HG02610 (cell line): ENCODE measurements at regions not wholly inside any gene's neighbourhood (a gene's known extent, or its start where the extent isn't known, plus 50 kb on each side); places are given as distances from the start of the nearest gene placed in this dataset.

ENCODE experiments used
- ATAC-seq: cut with Tn5 transposase; IDR thresholded peaks from one replicate; pipeline ENCODE4 v1.9.1; 2021; ENCODE audit warnings: mild to moderate bottlenecking, moderate library complexity; ENCODE audit not compliant: unreplicated experiment

DNA sequence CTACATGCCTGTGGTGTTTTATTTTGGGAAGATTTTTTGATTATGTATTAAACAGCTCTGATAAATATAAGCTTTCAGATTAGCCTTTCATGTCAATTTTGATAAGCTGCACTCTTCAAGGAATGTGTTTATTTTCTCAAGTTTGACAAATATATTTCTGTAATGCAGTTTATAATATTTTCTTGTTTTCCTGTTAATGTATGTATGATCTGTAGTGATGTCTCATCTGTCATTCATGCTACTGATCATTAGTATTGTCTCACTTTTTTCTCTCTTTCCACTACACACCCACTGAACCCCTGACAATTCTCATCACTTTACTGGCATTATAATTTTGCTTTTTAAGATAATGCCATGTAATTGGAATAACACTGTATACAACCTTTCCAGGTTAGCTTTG, 100.9 kb downstream of the TMEM18 start:
- ATAC-seq = no peak

DNA sequence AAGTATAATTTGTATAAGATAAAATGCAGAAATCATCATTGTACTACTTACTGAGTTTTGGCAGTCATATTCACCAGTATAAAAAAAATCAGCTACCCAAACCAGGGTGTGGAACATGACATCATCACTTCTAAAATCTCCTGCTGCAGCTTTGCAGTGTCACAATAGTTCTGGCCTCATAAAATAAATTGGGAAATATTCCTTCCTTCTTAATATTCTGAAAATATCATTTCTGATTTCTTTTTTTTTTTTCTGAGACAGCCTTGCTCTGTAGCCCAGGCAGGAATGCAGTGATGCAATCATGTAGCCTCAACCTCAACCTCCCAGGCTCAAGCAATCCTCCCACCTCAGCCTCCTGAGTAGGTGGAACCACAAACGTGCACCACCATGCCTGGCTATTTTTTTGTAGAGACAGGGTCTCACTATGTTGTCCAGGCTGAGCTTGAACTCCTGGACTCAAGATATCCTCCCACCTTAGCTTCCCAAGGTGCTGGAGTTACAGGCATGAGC, 101.4 kb downstream of the TMEM18 start:
- no peak for ATAC-seq

DNA sequence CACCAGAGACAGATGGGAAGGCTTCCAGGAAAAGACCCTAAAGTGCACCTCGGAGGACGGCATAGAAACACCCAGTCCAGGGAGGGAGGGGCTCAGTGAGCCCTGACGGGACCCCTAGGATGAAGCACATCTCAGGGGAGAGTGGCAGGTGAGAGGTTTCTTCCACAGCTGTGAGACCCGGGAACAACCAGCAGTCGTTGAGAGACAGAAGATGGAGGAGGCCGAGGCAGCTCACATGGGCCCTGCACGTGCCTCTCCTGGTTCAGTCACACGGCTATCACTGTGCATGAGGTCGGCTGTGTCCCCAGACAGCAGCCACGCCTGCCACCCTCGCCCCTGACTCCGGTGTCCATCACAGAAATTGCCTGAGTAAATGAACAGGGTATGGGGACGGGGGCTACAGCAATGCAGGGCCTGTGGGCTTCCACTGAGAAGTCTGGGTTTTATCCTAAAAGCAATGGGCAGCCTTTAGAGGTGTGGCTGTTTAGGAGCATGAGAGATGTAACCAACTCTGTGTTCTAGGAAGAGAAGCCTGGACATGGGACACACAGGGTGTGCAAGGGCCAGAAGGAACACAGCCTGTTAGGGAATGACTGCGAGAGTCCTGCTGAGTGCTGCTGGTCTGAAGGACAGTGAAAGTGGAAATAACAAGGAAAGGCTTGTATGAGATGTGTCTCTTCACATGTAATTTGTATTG, 102.0 kb downstream of the TMEM18 start:
- ATAC-seq = no peak

DNA sequence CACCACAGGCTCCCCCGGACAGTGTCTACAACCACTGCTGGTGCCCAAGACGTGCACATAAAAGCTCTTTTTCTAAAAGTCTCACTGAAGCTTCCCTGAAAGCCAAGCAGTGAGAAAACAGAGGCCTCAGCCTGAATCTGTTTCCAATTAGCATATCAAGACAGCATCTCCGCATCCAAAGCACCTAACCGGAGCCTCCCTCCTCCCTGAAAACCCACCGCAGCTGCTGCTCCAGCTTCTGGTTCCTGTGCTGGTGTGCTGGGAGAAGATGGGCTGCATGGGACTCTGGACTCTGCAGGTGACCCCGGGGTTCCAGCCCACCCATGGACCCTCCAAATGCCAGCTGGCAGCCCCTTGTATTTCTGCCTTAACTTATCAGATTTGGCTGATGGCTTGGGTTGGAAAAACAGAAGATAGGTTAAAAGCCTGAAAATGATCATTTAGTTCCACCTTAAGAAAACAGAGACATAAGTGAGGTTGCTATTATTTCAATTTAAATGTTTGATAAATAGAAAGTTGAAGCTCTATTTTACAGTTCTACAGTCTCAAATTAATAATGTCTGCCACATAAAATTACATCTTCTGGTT, 103.3 kb downstream of the TMEM18 start:
- ATAC-seq = no peak

DNA sequence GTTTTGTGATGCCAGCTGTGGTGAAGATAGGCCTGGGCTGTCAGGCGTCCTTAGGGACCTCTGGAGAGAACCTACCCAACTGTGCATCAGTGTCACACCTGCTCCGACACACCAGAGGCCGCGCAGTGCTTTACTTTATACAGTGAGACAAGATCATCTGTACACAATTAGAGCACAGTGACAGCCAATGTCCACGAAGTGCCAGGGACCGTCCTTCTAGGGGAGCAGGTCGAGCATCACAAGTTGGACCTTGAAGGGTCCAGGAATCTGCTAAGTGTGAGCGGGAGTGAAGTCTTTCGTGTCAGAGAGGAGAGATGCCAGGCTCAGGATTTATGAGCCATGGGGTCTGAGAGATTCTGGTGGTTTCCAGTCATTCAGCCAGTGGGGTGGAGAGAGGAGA, 104.2 kb downstream of the TMEM18 start:
- no peak for ATAC-seq

DNA sequence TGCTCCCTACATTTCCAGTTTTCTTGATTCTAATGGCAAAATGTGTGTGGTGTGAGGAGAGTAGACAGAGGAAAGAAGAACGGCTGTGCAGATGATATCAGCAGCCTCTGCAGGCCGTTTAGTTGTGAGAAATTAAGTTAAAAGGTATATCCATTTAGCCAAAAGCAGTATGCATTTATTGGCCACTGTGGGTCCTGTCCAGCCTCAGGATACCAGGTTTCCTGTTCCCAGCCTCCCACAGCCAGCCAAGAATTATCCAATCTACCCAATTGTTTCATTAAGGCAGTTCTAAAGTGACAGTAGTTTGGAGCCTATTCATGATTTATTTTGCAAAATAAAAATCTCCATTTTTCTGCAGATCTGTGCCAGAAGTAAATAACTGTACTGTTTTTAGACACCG, 107.5 kb downstream of the TMEM18 start:
- no peak for ATAC-seq

DNA sequence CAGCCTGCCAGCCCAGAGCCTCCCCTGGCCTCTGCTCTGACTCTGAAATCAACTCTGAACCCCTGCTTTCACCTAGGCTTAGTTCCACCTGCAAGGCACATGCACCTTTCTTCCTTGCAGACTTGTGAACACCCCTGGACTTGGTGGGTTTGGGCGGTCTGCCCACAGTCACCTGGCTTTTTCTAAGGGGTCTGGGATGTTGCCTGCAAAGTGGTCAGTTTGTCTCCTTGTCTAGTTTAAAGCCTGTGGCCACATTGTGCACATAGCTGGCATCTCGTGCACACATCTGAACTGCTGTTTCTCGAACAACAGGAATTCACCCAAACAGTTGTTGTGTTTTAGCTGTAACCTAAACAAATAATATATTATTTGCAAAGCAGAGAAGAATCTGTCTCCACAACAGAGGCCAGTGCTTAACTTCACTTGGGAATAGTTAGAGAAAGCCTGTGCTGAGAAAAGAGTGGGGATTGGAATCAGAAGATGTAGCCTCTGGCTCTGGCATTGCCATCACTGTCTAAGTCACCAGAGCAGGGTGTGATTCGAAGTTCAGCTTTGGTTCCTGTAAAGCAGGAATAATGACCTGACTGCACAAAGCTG, 108.5 kb downstream of the TMEM18 start:
- no peak for ATAC-seq

DNA sequence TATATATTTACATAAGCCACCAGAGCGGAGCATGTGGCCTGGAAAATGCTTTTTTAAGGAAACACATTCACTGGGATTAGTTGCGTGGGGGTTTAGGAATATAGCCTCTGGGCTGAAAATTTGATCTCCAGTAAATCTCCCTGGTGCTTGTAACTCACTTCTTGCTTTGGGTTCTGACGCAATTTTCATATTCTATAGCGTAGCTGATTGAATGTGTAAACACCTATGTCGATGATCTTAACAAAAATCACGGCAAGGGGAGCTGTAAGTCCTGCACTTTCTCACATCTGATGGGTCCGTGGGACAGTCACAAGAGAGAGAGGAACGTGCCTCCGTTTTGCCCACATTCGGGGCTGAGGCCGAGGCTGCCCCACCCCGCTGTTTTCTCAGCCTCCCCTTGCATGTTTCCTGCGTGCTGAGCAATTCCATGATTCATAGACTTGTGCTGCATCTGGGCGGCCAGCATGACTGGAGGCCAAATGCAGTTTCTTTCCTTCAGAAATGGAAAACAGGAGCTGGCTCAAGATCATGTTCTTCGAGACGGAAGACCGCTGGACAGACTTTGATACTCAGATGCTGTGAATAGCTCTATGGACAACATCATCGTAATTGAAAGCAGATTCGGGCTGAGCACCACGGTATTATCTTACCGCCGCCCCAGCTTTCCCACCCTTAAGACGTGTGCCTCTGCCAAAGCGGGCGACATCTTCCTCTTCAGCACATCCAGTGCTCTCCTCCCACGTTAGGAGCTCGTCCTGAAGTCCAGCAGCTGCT, 109.2 kb downstream of the TMEM18 start:
- ATAC-seq = no peak

DNA sequence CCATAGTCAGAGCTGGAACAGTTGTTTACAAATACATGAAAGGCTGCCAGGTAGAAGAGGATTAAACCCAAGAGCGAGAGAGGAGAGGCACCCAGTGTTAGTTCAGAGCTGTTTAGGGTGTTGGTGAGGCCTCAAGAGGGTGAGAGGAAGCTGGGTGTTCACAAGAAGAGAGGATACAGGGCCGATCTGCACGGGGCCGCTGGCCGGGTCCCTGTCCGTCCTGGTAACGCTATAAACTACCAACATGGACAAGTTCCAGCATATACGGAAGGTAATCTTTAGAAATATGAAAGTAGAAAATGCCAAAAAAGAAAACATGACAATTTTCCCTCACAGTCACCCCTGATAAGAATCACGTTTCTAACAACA, 109.7 kb downstream of the TMEM18 start:
- no peak for ATAC-seq

DNA sequence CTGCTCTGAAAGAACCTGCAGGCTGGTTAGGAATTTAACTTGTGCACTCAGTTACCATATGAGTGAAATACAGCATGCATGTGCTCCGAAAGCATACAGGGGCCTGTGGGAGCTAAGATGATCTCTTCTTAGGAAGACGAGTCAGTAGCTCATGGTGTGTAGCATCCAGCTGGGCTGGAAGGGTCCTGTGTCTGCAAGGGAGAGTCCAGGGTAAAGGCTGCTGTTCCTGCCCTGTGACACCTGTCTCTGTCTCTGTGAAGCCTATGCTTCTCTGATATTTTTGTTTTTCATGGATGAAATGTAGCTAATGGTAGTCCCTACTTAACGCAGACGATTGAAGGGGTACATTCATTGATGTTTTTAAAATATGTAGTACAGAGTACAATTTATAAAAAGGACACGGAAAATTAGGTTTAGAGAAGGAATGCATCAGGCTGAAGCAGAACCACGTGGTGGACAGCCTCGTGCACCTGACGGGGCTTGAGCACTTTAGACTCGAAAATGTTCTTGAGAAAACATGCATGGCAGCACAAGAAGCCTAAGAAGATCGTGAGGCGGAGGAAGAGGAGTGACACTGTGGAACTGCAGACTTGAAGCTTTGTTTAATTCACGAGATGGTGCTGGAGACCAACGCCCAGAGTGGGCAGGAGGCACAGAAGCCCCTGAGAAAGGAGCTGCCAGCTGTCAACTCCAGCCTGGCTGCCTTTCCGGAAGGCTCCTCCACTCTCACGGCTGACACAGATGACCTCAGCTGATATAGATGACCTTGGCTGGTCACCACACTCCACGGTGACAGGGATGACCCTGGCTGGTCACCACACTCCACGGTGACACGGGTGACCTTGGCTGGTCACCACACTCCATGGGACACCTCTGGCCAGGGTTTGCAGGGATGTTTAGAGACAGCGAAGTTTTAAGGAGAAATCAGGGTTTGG, 110.6 kb downstream of the TMEM18 start:
- ATAC-seq = no peak

DNA sequence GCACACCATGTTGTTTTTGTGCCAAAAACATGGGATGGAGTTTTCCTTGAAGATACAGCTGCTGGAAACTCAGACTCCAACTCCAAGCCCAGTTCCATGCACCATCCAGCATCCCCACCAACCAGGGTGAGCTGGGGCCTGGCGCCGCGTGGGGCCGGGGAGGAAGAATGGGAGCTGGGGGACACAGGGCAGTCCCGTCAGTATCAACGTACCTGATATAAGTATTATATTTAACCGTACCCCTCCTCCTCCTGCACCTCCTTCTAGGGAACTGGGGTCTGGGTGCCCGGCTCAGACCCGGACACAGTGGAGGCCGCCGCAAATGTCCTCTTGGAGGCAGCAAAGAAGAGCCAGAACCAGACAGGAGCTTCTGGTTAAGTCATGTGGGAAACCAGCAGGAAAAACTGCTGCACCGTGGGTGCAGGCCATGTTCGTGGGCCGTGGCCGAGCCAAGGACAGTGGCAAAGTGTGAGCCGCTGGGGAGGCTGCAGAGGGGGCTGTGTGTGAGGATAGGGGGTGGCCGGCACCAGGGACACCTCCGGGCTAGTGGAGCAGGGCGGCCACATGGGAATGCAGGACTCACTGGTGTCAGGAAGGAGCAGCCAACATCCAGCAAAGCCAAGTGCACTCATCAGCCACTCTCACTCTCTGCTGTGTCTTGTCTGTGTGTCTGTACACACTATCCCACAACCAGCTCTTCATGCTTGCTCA, 112.6 kb downstream of the TMEM18 start:
- no peak for ATAC-seq

DNA sequence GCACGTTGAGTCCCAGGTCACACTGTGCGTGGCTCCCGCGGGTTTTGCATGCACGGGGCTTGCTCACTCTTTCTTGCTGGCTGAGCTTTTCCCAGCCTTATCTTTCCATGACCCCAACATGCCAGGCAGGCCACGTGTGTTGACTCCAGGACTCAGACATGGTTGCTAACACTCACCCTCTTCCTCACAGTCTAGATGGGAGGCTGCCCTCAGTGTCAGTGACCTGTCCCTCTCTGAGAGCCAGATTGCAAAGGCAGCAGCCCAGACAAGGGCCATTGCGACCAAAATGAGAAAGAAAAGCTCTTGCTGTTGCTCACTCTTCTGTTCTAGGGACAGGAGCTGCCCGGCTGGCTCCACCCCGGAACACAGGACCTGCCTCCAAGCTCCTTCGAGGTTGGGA, 113.7 kb downstream of the TMEM18 start:
- no peak for ATAC-seq

DNA sequence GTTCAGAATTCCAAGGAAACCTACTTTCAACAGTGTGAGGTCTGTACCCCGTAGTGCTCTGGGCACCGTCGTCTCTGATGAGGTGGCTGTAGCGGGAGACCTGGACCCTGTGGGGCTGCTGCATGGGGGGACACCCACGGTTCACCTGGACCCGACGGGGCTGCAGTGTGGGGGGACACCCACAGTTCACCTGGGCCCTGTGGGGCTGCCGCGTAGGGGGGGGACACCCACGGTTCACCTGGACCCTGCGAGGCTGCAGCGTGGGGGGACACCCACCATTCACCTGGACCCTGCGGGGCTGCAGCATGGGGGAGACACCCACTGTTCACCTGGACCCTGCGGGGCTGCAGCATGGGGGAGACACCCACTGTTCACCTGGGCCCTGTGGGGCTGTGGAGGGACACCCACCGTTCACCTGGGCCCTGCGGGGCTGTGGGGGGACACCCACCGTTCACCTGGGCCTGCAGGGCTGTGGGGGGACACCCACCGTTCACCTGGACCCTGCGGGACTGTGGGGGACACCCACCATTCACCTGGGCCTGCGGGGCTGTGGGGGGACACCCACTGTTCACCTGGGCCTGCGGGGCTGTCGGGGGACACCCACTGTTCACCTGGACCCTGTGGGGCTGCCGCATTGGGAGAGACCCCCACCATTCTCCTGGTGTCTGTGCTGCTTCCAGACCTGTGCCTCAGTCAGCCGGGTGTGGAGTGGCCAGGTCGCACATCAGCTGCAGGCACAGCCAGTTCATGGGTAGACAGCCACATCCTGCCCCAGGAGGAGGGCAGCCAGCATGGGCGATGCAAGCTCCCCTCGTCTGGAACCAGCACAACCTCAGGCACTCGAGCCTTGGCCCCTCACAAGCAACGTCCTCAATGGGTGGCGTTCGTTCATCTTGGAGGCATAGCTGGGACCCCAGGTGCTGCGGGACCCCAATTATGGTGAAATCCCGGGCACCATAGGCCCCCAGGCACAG, 114.5 kb downstream of the TMEM18 start:
- ATAC-seq = no peak

DNA sequence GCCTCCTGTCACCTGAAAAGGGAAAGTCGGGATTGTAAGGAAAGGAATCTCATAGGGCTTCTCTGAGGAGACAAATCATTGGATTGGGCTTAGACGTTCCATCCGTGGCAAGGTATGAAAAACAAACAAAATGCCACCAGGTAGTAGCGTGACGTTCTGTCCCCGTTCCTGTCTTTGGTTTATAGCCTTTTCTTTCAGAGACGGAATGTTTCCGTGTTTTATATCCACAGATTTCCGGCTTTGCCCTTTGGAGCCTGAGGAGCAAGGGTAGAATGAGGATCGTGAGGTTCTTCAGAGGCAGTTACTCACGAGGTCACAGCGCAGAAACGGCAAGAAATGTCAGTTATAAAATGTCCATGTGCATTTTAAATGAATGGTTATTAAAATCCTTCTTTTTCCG, 118.3 kb downstream of the TMEM18 start:
- ATAC-seq = no peak

DNA sequence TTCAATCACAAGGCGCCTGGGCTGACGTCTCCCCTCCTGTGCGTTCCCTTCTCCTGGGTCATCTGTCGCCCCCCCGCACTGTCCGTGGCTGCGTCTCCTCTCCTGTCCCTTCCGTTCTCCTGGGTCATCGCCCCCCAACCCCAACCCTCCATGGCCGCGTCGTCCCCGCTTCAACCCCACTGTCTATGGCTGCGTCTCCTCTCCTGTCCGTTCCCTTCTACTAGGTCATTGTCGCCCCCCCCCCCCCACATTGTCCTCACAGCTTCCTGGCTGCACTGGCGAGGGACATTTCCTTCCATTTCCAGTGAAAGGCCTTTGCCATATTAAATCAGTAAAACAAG, 118.9 kb downstream of the TMEM18 start:
- ATAC-seq = no peak

DNA sequence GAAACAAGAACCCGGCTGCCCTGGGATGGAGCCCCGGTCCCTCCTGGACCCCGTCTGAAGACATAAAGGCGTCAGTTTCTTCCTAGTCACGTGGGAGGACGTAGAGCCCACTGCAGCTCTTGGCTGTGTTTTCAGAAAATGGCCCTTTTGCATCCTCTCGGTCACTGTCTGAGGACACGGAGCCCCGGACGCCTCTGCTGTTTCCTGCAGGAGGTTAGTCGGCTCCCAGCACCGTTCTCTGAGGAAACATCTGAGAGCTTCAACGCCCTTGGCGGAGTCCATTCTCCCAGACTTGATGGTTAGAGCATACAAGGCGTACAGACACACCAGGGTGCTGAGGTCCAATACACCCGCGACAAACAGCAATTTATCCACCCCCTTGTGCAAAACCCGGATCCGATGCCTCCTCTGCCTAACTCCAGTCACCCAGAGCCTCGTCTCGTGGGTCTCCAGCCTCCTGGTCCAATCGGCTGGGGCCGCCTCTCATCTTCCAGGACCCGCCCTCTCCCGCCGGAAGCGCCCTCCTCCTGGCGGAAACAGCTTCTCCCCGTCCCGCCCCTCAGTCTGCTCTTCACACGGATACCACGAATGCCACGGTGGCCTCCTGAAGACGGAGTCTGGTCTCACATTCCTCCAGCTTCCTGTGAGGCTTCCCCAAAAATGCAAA, 119.4 kb downstream of the TMEM18 start:
- no peak for ATAC-seq

DNA sequence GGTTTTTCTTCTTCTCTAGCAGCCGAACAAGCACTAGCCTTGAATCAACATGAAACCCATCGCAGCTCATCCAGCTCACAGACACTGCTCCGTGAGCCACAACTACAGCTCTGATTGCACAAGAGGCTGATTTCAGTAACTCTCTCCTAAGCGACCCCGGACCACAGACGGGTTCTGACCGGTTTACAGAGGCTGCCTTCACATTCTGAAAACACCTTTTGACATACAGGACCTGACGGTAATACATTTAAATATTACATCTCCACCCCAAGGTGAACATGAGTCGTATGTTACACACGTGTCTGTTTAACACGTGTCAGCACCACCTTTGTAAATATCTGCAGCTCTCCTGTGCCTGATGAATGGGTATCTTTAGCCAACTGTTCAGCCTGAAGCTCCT, 120.7 kb downstream of the TMEM18 start:
- no peak for ATAC-seq

DNA sequence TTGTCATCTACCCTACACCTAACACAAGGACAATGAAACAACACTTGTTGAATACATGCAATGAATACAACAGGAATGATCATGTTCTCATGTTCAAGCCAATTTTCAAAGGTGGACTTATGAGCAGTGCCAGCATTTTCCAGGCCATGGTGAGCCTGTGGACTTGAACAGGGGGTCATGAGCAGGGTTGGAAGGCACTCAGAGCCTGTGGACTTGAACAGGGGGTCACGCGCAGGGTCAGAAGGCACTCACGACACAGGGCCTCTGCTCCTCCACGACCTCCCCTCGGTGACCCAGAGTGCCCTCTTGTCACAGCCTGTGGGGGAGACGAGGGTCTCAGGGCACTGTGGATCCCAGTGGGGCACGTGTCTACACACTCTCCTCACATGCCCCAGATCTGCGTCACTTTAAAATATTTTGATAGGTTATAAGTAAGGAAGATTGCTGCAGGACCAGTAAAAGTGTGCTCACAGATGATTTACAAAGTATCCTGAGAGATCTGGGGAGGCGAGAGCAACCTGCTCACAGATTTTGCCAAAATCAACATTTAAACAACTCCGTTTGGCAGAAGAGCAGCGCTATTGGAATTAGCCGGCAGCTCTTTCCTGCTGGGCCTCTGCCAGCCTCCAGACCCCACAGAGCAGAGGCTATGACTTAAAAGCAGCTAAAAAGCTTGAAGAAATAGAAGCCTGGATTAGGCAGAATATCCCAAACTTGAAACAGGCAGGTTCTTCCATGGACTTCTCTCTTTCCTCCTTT, 121.9 kb downstream of the TMEM18 start:
- no peak for ATAC-seq
